ENCODE measurements at regions not wholly inside any gene's neighbourhood (a gene's known extent, or its start where the extent isn't known, plus 50 kb on each side); places are given as distances from the start of the nearest gene placed in this dataset.

GRCh38 chr5:86879086-86879485, 261.3 kb downstream of the COX7C start:
- no peak for DNase-seq (ENCODE audit: low spot score)

- no peak for DNase-seq (ENCODE audit: low spot score)
These were observed 262.6 kb downstream of the COX7C start for GRCh38 chr5:86880344-86880743.

- DNase-seq (ENCODE audit: low spot score): peak; percentile 72
These were observed 263.2 kb downstream of the COX7C start for GRCh38 chr5:86880785-86881492.

GRCh38 chr5:86881493-86882090, 263.9 kb downstream of the COX7C start:
- no peak for DNase-seq (ENCODE audit: low spot score)

- no peak for DNase-seq (ENCODE audit: low spot score)
These were observed 266.9 kb downstream of the COX7C start for GRCh38 chr5:86884608-86885007.

GRCh38 chr5:86885011-86885410, 267.3 kb downstream of the COX7C start:
- no peak for DNase-seq (ENCODE audit: low spot score)

GRCh38 chr5:86885489-86886230, 267.9 kb downstream of the COX7C start:
- no peak for DNase-seq (ENCODE audit: low spot score)

GRCh38 chr5:86890375-86890774, 272.6 kb downstream of the COX7C start:
- DNase-seq (ENCODE audit: low spot score): no peak

GRCh38 chr5:86894056-86894455, 276.3 kb downstream of the COX7C start:
- DNase-seq (ENCODE audit: low spot score): no peak

GRCh38 chr5:86896916-86897315, 279.2 kb downstream of the COX7C start:
- no peak for DNase-seq (ENCODE audit: low spot score)

GRCh38 chr5:86909418-86910295, 291.9 kb downstream of the COX7C start:
- no peak for DNase-seq (ENCODE audit: low spot score)

GRCh38 chr5:86917117-86917579, 299.4 kb downstream of the COX7C start:
- peak; percentile 40 for DNase-seq (ENCODE audit: low spot score)

- no peak for DNase-seq (ENCODE audit: low spot score)
These were observed 300.5 kb downstream of the COX7C start for GRCh38 chr5:86918246-86918645.

- no peak for DNase-seq (ENCODE audit: low spot score)
These were observed 308.3 kb downstream of the COX7C start for GRCh38 chr5:86926033-86926432.

- peak; percentile 27 for DNase-seq (ENCODE audit: low spot score)
These were observed 311.5 kb downstream of the COX7C start for GRCh38 chr5:86929123-86929766.

- DNase-seq (ENCODE audit: low spot score): no peak
These were observed 315.9 kb upstream of the RASA1 start for GRCh38 chr5:86951761-86952160.

GRCh38 chr5:86964889-86965288, 302.8 kb upstream of the RASA1 start:
- DNase-seq (ENCODE audit: low spot score): no peak

- no peak for DNase-seq (ENCODE audit: low spot score)
These were observed 299.4 kb upstream of the RASA1 start for GRCh38 chr5:86968301-86968753.

- DNase-seq (ENCODE audit: low spot score): no peak
These were observed 297.3 kb upstream of the RASA1 start for GRCh38 chr5:86970361-86970760.

GRCh38 chr5:86971034-86971571, 296.6 kb upstream of the RASA1 start:
- DNase-seq (ENCODE audit: low spot score): no peak

- DNase-seq (ENCODE audit: low spot score): no peak
These were observed 292.7 kb upstream of the RASA1 start for GRCh38 chr5:86974955-86975354.
